Heart left ventricle (tissue), 16 donors: ENCODE measurements at regions not wholly inside any gene's neighbourhood (a gene's known extent, or its start where the extent isn't known, plus 50 kb on each side); places are given as distances from the start of the nearest gene placed in this dataset.
A peak's percentile ranks its signal among the peaks of the same experiment; 100 is the strongest.

ENCODE experiments used
- ATAC-seq, 4 donors: fragments of 200-7000 bp; cut with Tn5 transposase; one replicate each; pipeline ENCODE4 v1.9.1; 2020 to 2022; ENCODE audit warnings: moderate library complexity in 4 of 4, mild to moderate bottlenecking in 3 of 4, moderate number of reproducible peaks in 1 of 4
- DNase-seq, 5 donors: peaks; one replicate each; pipeline ENCODE4 v3.0.0-alpha.2; 2020
- H3K27ac ChIP-seq, 12 donors: fragments of 200-600 bp; sonication (generic) in 4 of 12; one replicate each; pipeline versions ENCODE4 v1.5.0 to v1.8.0; 2016 to 2022; ENCODE audit warnings: mild to moderate bottlenecking in 2 of 12
- H3K27me3 ChIP-seq, 9 donors: fragments of 200-600 bp; sonication (generic) in 2 of 9; one replicate each; pipeline versions ENCODE4 v1.5.1 to v1.8.0; 2016 to 2022; ENCODE audit warnings: mild to moderate bottlenecking in 3 of 9
- H3K36me3 ChIP-seq, 9 donors: fragments of 200-600 bp; sonication (generic) in 2 of 9; one replicate each; pipeline versions ENCODE4 v1.5.0 to v1.8.0; 2018 to 2022; ENCODE audit warnings: mild to moderate bottlenecking in 2 of 9
- H3K4me1 ChIP-seq, 12 donors: fragments of 200-600 bp; sonication (generic) in 4 of 12; one replicate each; pipeline versions ENCODE4 v1.5.0 to v1.8.0; 2016 to 2022; ENCODE audit warnings: mild to moderate bottlenecking in 3 of 12
- H3K4me3 ChIP-seq, 12 donors: fragments of 200-600 bp; sonication (generic) in 4 of 12; one replicate each; pipeline versions ENCODE4 v1.5.0 to v1.8.0; 2017 to 2022; ENCODE audit warnings: mild to moderate bottlenecking in 9 of 12, moderate library complexity in 4 of 12
- H3K9me3 ChIP-seq, 12 donors: fragments of 200-600 bp; sonication (generic) in 4 of 12; one replicate each; pipeline versions ENCODE4 v1.5.0 to v1.8.0; 2016 to 2022; ENCODE audit warnings: mild to moderate bottlenecking in 1 of 12
- CTCF ChIP-seq, 12 donors: fragments of 200-600 bp; sonication (generic) in 4 of 12; IDR thresholded peaks; one replicate each; pipeline versions ENCODE4 v1.5.0 to v1.8.0; 2018 to 2022; ENCODE audit warnings: antibody characterized with exemption in 12 of 12, mild to moderate bottlenecking in 5 of 12
- POLR2A ChIP-seq, 2 donors: fragments of 450-650 bp; IDR thresholded peaks; one replicate each; pipeline ENCODE4 v1.6.1; 2017; ENCODE audit warnings: antibody characterized with exemption in 2 of 2, mild to moderate bottlenecking in 2 of 2, moderate library complexity in 2 of 2
- WGBS, 4 donors: extraction: QIAGEN DNeasy Blood & Tissue Kit in 2 of 4; methylation state at CpG; one replicate each; pipeline versions ENCODE4 v1.1.5 to v1.1.7; 2013 to 2018; 5-methylcytosine and 5-hydroxymethylcytosine counted together
- intact Hi-C, 10 donors: fragments of 100-400 bp; cut with DNase I; formaldehyde crosslinking; loops; one replicate each; pipeline versions ENCODE4 v1.11.1 to v1.14.2; 2022
- donor health status: ischemic (EF 13 %, LVEDD 7.1; RV severe dilation, severe dysfunction).
- donor health status: healthy with polysubstance abuse.
- donor health status: DM: no; HTN: yes; CAD: no.
- donor health status: DM: no; HTN: no; CAD: no.
- donor health status: ischemic (EF 25% LVEDD 6.9; RV normal size, moderate dysfunction).
- donor health status: ischemic (EF 25% LVEDD 5.7; RV mildly dilated, moderate dysfunction).
- donor health status: healthy.
- donor health status: DM: yes; HTN: yes; CAD: no.
- donor health status: ischemic (EF 35%, LVEDD 5.7; RV mildly dilated, moderate dysfunction).
- donor health status: nonischemic (EF 11% LVEDD 7.7; RV severe dilation, severe dysfunction).
- donor health status: DM: yes; HTN: yes; CAD: no.
- donor health status: PGD.
- donor health status: ischemic (EF 29% LVEDD 5.4; RV normal size, mild dysfunction).
- donor health status: nonischemic (EF 23%, LVEDD 6.1; RV moderate dilation, normal function).

- TF ChIP-seq CTCF (IDR thresholded peaks at IDR 0.05) (peak in 2 of 12 donors; percentile 8 to 9), POLR2A (IDR thresholded peaks at IDR 0.05) (no peak)
- 20 to 48% (median 30%) methylated on average over 2 of the region's 2 CpGs for WGBS, 4 donors
- DNase-seq, result peak in 2 of 5 donors; percentile 20 to 25
- Histone ChIP-seq H3K4me3 (no peak overlapping the region), H3K4me1 (peaks cover 0 to 20% (median 2%) of the 10 kb centered on the region in 12 donors), H3K9me3 (no peaks in the 10 kb centered on the region), H3K36me3 (no peaks in the 10 kb centered on the region), H3K27ac (peak overlapping the region in 7 of 12 donors; percentile 2 to 65 (median 42)), H3K27me3 (peaks cover 0 to 8% (median 0%) of the 10 kb centered on the region in 9 donors)
- peak; percentile 78 to 90 (median 86) for ATAC-seq
- intact Hi-C loops, result loop anchor here in 4 of 10 donors (1.0 to 10.0 kb wide), 6 partner anchors 62 to 428 kb away; partner anchors contain the start of genes TMSB4X (in 2 of the 4) and TCEANC (in 1 of the 4)
Observed at GRCh38 chrX:13223868-13224567, 95.8 kb downstream of the ATXN3L start.

GRCh38 chrX:13220916-13221315 lies 98.9 kb downstream of the ATXN3L start:
- TF ChIP-seq POLR2A (IDR thresholded peaks at IDR 0.05), result no peak
- no peak for TF ChIP-seq CTCF (IDR thresholded peaks at IDR 0.05)
- Histone ChIP-seq H3K4me3 (no peak overlapping the region), H3K4me1 (peaks cover 0 to 23% (median 2%) of the 10 kb centered on the region in 12 donors), H3K36me3 (no peaks in the 10 kb centered on the region), H3K27me3 (no peaks in the 10 kb centered on the region), H3K9me3 (no peaks in the 10 kb centered on the region), H3K27ac (no peak overlapping the region)
- intact Hi-C loops, result loop anchor here in 4 of 10 donors (5.0 to 10.0 kb wide), 5 partner anchors 59 to 431 kb away; partner anchors contain the start of genes TMSB4X (in 2 of the 4) and TCEANC (in 1 of the 4)
- ATAC-seq (no peak), DNase-seq (no peak)
- WGBS, 4 donors, result 54 to 65% (median 61%) methylated on average over 4 of the region's 4 CpGs

GRCh38 chrX:13219991-13220764 lies 99.7 kb downstream of the ATXN3L start:
- peaks cover 0 to 23% (median 2%) of the 10 kb centered on the region in 12 donors for H3K4me1 ChIP-seq
- intact Hi-C loops, result loop anchor here in 4 of 10 donors (5.0 to 10.0 kb wide), 6 partner anchors 55 to 432 kb away; partner anchors contain the start of genes TMSB4X (in 2 of the 4) and TCEANC (in 1 of the 4)
- 75 to 85% (median 78%) methylated on average over 2 of the region's 2 CpGs for WGBS, 4 donors
- no peaks in the 10 kb centered on the region for H3K9me3 ChIP-seq
- ATAC-seq, result no peak
- no peak for TF ChIP-seq CTCF (IDR thresholded peaks at IDR 0.05)
- TF ChIP-seq POLR2A (IDR thresholded peaks at IDR 0.05), result no peak
- DNase-seq, result no peak
- H3K4me3 ChIP-seq, result no peak overlapping the region
- H3K27me3 ChIP-seq, result no peaks in the 10 kb centered on the region
- no peak overlapping the region for H3K27ac ChIP-seq
- no peaks in the 10 kb centered on the region for H3K36me3 ChIP-seq

GRCh38 chrX:13218758-13219157 lies 101.1 kb downstream of the ATXN3L start:
- H3K4me1 ChIP-seq, result peaks cover 0 to 17% (median 0%) of the 10 kb centered on the region in 12 donors
- TF ChIP-seq POLR2A (IDR thresholded peaks at IDR 0.05) (no peak), CTCF (IDR thresholded peaks at IDR 0.05) (no peak)
- H3K27ac ChIP-seq, result no peak overlapping the region
- H3K27me3 ChIP-seq, result no peaks in the 10 kb centered on the region
- H3K4me3 ChIP-seq, result no peak overlapping the region
- H3K36me3 ChIP-seq, result no peaks in the 10 kb centered on the region
- DNase-seq (no peak), ATAC-seq (no peak)
- 84 to 97% (median 90%) methylated on average over 3 of the region's 3 CpGs for WGBS, 4 donors
- intact Hi-C loops, result loop anchor here in 1 of 10 donors (10.0 kb wide), 1 partner anchor 54 kb away; no protein-coding TSS in a partner anchor
- H3K9me3 ChIP-seq, result no peaks in the 10 kb centered on the region
